ENCODE measurements at regions not wholly inside any gene's neighbourhood (a gene's known extent, or its start where the extent isn't known, plus 50 kb on each side); places are given as distances from the start of the nearest gene placed in this dataset.

GRCh38 chr13:60924856-60925255 is 490.8 kb downstream of the PCDH20 start:
- TF ChIP-seq CTCF (IDR thresholded peaks at IDR 0.05) = no peak
- TF ChIP-seq POLR2A (IDR thresholded peaks at IDR 0.05) = no peak

All from heart left ventricle (tissue), 13 donors.